Left kidney (tissue), 1 donor: ENCODE measurements at regions not wholly inside any gene's neighbourhood (a gene's known extent, or its start where the extent isn't known, plus 50 kb on each side); places are given as distances from the start of the nearest gene placed in this dataset.

Experiments used
- DNase-seq: peaks from one replicate; pipeline ENCODE4 v3.0.0-alpha.2; 2013

- no peak for DNase-seq
Observed at GRCh38 chr11:76276781-76277155, 70.5 kb upstream of the WNT11 start.

GRCh38 chr11:76276046-76276780, 69.9 kb upstream of the WNT11 start:
- no peak for DNase-seq

- DNase-seq: no peak
Observed at GRCh38 chr11:76275446-76275845, 69.1 kb upstream of the WNT11 start.

- DNase-seq: no peak
Observed at GRCh38 chr11:76271068-76271467, 64.8 kb upstream of the WNT11 start.

GRCh38 chr11:76270389-76270788, 64.1 kb upstream of the WNT11 start:
- DNase-seq: no peak

- no peak for DNase-seq
Observed at GRCh38 chr11:76269661-76270261, 63.5 kb upstream of the WNT11 start.

GRCh38 chr11:76269247-76269646, 62.9 kb upstream of the WNT11 start:
- DNase-seq: no peak

- no peak for DNase-seq
Observed at GRCh38 chr11:76268498-76268897, 62.2 kb upstream of the WNT11 start.

GRCh38 chr11:76267556-76267955, 61.3 kb upstream of the WNT11 start:
- DNase-seq: no peak

GRCh38 chr11:76266286-76267100, 60.2 kb upstream of the WNT11 start:
- DNase-seq: no peak

- no peak for DNase-seq
Observed at GRCh38 chr11:76265771-76266241, 59.5 kb upstream of the WNT11 start.

GRCh38 chr11:76263657-76264056, 57.4 kb upstream of the WNT11 start:
- no peak for DNase-seq

- DNase-seq: no peak
Observed at GRCh38 chr11:76263166-76263565, 56.9 kb upstream of the WNT11 start.

- no peak for DNase-seq
Observed at GRCh38 chr11:76260296-76260925, 54.1 kb upstream of the WNT11 start.

- no peak for DNase-seq
Observed at GRCh38 chr11:76259299-76259908, 53.1 kb upstream of the WNT11 start.

GRCh38 chr11:76257074-76257719, 50.9 kb upstream of the WNT11 start:
- DNase-seq: no peak

- DNase-seq: no peak
Observed at GRCh38 chr11:76256448-76256847, 50.1 kb upstream of the WNT11 start.
